ENCODE measurements at regions not wholly inside any gene's neighbourhood (a gene's known extent, or its start where the extent isn't known, plus 50 kb on each side); places are given as distances from the start of the nearest gene placed in this dataset.
"Not testable (repeated sequence)": the region's sequence is repeated elsewhere in the genome, so short reads cannot be mapped to it uniquely, and the experiment has no call there.

DNA sequence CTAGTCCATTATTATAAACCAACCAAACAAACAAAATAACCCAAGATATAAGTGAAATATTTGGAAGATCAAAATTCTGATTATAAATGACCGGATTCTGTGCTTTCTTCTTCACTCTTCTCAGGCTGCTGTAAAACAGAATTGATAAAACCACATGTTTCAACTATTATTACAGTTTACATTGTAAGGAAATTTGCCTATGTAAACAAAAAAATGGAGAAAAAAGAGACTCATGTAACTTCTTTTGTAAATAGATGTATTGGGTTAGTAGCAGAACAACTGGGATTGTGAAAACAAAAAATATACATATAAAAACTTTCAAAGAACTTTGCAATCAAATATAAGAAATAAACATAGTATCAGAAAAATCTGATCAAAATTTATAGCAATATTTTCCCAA is 295.2 kb upstream of the CCDC179 start:
- DNase-seq = no peak

DNA sequence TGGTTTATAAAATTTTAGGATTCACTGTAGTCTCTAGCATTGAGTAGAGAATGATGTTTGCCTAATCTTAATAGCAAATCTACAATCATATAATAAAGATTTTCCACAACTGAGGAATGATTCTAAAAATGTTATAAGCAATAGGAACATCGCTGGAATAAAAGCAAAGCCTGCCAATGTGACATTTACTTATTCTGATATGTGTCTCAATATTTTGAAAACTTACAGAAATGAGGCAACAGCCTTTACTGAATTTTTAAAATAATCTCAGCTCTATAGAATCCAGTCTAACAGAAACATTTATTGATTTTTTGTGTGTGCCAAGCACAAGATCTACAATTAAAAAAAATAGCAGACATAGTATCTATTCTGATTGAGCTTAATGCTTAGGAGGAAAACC is 303.7 kb upstream of the CCDC179 start:
- DNase-seq = no peak

DNA sequence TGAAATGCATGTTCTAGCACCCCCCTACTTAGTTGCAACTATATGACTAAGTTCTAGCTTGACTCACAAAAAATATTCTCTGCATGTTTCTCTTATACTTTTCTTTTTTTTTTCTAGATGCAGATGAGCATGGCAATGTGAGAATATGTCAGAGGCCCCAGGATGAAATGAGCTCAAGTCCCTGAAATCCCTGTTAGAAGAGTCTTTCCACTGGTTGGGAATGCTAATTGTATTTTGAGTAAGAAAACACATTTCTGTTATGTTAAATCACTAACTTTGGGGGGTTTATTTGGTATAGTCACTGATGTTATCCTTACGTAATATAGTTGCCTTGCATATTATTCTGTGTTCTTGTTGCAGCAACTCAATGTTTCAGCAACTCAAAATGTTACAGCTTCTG is 306.1 kb upstream of the CCDC179 start:
- DNase-seq = no peak

DNA sequence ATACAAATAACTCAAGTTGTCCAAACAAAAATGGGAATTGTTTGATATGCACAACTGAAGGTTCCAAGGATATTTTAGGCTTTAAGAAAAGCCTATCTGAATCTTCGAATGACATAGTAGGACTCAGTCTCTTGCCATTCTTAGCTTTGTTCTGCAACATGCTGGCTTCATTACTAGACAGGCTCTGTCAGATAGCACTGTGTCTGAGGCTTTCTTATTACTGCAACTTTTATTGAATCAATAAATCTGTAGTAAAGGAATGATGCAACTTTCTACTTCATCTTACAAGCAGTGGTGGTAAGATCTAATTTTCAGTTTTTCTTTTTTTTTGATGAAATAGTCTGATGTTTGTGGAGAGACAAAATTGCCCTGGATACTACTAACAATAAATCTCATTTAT is 319.3 kb upstream of the CCDC179 start:
- no peak for DNase-seq

DNA sequence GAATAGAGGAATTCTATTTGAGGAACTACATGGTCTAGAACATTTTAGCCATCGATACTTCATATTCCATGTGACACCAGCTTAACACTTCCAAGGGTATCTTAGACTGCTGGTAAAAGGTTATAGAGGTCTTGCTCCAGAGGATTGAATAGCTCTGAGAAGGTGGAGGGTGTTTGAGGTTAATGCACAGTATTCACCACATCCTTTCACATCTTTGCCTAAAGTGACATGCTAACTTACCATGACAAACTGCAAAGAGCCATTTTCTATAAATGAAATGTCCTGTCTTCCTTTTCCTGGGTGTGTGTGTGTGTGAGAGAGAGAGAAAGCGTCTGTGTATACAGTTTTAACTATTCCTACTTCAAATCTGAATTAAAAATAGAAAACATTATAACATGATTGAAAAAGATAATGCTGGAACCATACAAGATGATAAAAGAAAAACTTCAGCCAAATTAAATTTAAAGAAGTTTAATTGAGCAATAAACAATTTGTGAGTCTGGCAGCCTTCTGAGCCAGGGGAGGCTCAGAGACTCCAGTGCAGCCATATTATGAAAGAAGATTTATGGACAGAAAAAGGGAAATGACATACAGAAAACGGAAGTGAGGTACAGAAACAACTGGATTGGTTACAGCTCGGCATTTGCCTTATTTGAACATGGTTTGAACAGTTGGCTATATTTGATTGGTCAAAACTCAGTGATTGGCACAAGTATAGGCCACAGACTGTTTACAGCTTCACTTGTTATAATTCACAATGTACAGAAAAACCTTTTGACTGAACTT is 320.9 kb upstream of the CCDC179 start:
- no peak for DNase-seq

DNA sequence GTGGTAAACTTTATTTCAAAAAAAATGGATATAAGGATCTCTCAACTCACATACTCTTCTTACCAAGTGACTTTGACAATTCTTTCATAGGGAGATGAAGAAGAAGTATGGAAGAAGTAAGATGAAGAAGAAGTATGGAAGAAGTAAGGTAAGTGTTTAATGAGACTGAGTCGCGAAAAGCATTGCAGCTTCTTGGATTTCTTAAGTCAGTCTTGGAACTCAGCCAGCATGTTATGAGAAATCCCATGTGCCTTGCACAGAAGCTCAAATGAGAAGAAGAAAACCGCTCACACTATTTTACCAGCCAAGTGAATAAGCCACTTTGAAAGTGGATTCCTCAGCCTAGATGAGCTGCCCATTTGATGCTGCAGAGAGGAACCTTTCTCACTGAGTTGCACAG is 332.0 kb upstream of the CCDC179 start:
- DNase-seq = no peak

DNA sequence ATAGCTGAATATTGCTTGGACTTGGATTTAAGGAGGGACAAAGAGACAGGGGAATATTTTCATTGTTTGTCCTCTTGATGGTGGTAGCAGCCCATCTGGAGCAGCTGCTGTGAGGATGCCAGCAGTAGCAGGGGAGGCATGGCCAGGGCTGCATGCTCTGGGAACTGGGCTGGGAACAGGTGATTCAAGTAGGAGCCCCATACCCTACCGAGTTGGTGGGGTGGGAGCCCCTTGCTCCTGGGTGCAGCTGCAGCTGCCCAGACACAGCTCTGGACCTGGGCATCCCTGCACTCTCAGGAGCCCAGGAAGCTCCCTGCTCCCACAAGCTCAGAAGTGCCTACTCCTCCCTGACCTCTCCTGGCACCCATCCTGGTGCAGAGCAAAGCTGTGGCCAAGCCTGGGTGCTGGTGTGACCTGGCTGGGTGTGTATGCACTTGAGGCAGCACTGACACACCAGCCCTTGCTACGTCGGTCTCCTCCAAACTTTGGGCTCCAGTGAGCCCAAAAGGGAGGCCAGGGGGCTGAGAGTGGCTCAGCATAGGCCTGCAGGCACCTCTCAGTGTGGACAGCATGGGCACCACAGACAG is 341.8 kb upstream of the CCDC179 start:
- no peak for DNase-seq

DNA sequence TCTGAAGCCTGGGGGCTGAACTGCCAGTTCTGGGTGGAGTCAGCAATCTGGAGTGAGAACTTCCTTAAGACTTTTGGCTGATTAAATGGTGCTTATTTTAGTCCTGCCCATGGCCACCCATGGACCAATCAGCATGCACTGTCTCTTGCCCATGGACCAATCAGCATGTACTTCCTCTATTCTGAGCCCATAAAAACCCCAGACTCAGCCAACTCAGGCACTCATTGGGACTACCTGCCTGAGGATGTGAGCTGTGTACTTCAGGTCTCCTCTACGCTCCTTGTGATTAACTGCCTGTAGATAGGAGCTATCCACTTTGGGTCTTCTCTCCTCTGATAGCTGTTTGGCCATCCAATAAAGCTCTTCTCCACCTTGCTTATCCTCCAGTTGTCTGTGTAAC is 342.3 kb upstream of the CCDC179 start:
- DNase-seq = no peak

DNA sequence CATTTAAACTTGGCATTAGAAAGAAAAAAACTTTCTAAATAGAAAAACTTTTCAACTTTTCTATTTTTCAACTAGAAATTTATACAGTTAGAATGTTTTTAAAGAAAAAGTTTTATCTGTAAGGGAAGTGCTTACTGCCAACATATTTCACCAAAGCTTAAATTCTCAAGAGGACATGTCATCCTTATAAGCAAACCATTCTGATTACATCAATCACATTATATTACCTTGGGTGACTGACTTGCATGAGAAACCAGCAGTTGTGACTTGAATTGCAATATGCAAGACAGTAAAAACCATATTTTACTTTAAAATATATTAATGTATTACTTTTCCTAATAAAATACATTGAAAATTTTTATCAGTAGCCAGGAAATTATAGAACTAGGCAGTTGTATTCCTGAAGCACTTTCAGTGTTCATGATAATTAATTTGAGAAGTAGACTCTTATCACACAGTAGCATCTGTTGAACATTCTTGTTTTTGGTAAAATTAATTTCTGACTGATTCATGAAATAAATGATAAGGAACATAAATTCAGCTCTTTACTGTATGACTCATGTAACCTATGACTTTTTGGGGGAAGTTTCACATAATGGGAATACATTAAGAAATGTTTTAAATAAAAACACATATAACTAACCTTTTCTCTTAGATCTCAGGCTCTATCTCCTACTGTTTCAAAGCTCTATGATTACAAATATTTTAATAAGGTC is 345.0 kb upstream of the CCDC179 start:
- DNase-seq = no peak

DNA sequence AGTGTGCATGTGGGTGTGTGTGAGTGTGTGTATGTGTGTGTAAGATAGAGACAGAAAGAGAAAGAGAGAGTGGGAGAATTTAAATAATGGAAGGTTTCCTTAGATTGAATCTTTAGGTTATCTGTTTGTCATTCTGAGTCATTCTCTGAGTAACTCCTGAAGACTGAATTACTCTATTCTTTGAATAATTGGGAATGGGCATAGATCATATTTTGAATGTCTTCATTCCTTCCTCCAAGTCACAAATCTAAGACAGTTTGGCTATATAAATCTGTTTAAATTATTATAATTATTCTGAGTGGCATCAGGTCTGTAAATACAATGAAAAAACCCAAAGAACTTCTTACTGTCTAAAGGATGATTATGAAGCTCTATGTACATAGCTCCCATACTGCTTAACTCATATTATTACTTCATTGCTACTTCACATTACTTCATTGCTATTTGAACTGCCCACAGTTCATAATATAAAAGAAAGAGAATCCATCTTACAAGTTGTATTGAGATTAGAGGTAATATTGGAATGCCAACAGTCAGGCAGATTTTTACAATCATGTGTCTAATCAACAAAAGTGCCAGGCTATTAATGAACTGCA is 346.6 kb upstream of the CCDC179 start:
- no peak for DNase-seq

DNA sequence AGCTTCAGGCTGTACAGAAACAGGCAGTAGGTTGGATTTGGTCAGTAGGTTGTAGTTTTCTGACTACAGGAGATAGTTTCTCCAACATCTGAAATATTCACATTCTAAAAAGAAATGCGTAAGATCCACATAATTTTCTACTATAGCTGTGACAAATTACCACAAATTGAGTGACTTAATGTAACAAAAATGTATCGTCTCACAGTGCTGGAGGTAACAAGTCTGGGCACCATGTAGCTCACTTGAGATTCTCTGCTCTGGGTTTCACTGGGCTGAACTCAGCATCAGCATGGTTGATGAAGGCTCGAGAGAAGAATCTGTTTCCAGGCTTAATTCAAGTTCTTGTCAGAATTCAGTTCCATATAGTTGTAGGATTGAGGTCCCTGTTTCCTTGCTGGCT is 350.9 kb upstream of the CCDC179 start:
- no peak for DNase-seq

DNA sequence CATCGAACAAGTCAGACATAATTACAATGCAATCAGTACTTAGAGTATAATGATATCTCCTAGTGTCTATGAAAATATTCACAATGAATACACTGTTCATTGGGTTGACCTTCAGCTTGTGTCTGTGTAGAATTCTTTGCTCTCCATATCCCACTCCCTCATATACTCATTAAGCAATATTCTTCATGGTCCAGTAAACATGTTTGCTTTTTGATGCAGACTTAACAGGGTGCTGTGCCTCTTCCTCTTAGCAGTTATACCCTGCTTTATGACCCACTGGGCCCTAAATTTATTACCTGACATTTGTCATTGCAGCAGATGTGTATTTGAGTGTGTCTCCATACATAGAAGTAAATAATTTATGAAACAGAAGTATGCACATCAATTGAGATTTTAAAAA is 352.5 kb upstream of the CCDC179 start:
- no peak for DNase-seq

DNA sequence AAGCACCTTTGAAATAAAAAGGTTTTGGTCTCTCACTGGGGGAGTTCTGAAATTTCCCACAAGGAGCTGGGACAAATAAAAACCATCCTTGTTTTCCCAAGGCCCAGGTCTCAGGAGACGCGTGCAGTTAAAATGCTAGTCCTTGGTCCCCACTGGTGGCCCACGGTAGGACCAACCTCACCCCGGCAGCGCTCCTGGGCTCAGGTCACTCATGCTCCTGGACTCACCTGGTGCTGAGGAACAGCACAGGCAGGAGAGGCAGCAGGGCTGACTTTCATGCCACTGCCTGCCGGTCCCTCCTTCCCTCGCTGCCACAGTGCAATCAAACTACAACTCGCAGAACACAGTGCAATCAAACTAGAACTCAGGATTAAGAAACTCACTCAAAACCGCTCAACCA is 356.8 kb upstream of the CCDC179 start:
- DNase-seq = no peak

DNA sequence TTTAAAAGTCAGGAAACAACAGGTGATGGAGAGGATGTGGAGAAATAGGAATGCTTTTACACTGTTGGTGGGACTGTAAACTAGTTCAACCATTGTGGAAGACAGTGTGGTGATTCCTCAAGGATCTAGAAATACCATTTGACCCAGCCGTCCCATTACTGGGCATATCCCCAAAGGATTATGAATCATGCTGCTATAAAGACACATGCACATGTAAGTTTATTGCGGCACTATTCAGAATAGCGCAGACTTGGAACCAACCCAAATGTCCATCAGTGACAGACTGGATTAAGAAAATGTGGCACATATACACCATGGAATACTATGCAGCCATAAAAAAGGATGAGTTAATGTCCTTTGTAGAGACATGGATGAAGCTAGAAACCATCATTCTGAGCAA is 359.8 kb upstream of the CCDC179 start:
- DNase-seq = not testable (repeated sequence)

DNA sequence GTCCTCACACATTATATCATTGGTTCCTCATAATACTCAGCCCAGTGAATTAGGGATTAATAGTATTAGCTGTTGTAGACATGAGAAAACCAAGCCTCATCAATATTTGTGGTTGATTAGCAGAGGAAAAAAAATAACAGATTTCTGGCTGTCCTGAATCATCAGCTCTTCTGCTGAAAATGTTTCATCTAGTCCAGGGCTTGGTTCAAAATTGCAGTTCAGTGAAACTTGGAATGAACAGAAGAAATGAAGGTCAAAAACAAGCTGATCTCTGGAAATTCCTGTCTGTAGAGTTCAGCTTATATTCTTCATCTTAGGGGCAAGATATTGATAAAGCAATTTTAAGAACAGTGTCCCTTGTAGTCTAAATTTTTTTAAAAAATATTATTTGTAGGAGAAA is 361.1 kb upstream of the CCDC179 start:
- DNase-seq = no peak

DNA sequence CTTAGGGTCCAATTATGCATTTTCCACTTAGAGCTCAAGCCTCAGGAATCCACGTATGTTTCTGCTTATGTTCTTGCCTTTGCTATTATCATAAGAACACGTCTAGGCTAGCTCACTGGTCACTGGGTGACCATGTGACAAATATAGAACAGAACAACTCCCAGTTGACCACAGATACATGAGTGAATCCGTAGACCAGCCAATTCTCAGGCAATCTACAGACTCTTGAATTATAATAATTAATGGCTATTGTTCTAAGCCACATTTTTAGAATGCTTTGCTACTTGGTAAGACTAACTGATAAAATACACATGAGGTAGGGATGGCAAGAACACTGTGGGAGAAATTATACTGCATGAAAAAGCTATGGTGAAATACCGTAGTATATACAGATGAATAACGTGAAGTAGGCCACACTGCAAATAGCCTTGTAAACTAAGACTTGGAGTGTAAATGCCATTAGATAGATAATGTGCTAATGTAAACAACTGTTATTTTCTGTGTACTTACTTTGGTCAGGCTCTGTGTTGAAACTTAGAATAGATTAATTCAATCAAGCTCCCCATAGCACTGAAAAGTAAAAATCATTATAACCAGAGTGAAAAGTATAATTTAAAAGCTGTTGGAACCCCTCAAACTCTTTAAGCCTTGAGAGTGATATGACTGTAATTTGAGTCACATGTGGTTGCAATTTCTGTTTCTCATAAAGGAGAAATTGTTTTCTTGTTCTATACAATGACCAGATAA is 366.2 kb upstream of the CCDC179 start:
- no peak for DNase-seq

DNA sequence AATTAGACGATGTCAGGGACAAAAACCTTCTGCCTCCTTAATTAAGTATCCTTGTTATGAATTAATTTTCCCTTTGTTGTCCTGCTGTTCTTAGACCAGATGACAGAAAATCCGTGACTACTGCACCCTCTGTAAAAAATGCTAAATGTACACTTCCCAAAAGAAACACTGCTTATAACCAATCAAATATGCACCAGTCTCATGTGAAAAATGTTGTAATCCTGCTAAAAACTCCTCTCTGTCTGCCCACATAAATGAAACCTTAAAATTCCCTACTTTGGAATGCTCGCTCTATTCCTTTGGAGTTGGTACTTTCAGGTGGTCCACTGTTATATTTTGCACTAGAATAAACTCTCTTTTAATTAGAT is 366.8 kb upstream of the CCDC179 start:
- no peak for DNase-seq

DNA sequence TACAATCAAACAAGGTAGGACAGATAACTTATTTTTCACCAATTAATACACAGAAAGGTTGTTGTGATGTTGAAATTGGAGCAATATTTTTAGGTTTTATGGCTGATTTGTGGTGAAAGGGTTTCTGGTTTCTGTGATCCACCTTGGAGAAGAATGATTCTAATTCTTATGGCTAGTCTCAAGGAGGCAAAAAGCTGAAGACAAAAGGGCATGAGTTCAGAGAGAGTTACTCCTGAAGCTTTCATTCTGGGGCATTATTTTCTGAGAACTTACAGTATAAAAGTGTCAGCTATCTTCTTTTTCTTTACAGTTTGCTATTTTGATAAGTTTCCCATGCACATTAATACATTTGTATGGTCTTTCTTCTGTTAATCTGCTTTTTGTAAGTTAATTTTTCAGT is 372.4 kb upstream of the CCDC179 start:
- no peak for DNase-seq

DNA sequence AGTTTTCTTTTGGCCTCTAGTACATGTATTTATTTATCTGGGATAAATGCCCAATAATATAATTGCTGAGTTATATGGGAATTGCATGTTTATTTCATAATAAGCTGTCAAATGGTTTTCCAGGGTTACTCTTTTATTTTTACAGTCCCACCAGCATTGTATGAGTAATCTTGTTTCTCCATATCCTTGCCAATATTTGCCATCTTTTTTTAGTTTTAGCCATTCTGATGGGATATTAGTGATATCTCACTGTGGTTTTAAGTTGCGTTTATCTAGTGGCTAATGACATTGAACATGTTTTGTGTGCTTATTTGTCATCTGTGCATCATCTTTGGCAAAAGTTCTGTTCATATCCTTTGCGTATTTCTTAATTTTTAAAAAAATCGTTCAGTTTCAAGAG is 372.8 kb upstream of the CCDC179 start:
- no peak for DNase-seq

DNA sequence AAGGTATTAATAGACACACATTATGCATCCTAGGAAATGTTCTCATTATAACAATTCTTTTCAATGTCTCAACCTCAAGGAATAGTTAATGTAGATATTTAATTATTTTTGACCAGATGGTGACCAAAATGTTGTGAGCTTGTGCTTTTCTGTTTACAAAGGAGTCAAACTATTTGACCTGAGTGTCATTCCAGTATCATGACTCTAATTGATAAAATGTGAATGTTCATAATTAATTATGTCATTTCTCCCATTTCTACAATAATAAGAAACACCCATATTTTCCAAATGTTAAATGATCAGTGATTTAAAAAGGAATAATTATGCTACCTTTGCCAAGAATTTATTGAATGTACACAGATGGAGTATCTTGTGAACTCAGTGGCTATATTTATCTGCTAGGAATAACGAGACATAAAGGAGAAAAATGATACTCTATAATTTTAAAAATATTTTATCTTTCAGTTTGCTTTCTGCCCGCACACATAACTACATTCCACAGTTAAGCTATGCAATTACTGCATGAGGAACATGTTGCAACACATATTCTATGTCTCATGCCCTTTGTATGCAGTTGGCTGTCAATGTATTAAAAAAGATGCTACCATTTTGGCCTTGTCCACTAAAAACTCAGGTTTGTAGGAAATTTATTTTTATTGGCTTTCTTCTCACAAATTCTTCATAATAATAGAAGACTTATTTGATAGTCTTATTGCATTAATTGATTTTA is 376.7 kb upstream of the CCDC179 start:
- DNase-seq = no peak

DNA sequence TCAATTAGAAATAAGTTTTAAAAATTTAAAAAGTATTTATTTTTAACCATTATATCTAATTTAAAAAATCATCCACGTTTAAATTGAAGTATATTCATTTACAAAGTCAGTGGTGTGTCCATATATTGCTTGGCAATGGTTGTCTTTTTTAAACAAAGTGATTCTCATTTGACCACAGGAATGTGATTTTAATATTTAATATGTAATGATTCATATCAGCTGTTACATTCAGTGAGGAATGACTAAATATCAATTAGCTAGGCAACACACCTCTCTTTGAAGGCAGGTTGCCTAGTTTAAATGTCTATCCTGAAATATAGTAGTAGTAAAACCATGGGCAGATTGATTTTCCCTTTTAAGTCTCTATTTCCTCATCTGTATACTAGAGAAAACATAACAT is 392.2 kb upstream of the CCDC179 start:
- no peak for DNase-seq

DNA sequence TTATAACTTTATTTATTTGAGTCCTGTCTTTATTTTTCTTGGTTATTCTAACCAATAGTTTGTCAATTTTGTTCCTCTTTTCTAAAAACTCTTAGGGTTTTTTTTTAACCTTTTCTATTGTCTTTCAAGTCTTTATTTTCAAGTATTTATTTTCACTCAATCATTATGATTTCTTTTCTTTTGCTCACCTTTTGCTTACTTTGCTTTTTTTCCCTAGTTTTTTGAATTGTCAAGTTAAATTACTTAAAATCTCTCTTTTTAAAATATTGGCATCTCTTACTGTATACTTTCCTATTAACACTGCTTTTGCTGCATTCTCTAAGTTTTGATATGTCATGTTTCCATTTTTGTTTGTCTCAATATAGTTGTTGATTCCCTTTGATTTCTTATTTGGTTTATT is 396.8 kb upstream of the CCDC179 start:
- DNase-seq = no peak

DNA sequence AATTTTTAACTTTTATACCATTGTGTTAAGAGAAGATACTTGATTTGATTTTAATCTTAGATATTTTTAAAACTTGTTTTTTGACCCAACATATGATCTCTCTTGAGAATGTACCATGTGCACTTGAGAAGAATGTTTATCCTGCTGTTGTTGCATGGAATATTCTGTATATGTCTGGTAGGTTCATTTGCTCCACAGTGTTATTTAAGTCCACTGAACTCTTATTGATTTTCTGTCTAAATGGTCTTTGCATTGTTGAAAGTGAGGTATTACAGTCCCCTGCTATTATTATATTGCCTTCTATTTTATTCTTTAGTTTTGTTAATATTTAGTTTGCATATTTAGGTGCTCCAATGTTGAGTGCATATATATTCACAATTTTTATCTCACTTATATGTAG is 397.3 kb upstream of the CCDC179 start:
- DNase-seq = no peak
